GM12875 (cell line): ENCODE measurements at regions not wholly inside any gene's neighbourhood (a gene's known extent, or its start where the extent isn't known, plus 50 kb on each side); places are given as distances from the start of the nearest gene placed in this dataset.

Experiments
- H3K4me3 ChIP-seq: one replicate; pipeline ENCODE4 v1.5.1; 2011; ENCODE audit warnings: low read depth, low read length, control low read depth
- CTCF ChIP-seq: IDR thresholded peaks from 2 replicates; pipeline ENCODE4 v1.5.1; 2011; ENCODE audit warnings: low read depth, mild to moderate bottlenecking, control low read depth, inconsistent platforms, low read length, moderate library complexity, borderline replicate concordance; ENCODE audit not compliant: insufficient read depth

GRCh38 chr12:72189266-72189665 lies 82.9 kb upstream of the TRHDE start:
- no peak overlapping the region for H3K4me3 ChIP-seq
- no peak for TF ChIP-seq CTCF

GRCh38 chr12:72191761-72192160 lies 80.4 kb upstream of the TRHDE start:
- no peak overlapping the region for H3K4me3 ChIP-seq
- TF ChIP-seq CTCF, result no peak

GRCh38 chr12:72197790-72198189 lies 74.4 kb upstream of the TRHDE start:
- TF ChIP-seq CTCF, result no peak
- no peak overlapping the region for H3K4me3 ChIP-seq

- H3K4me3 ChIP-seq, result no peak overlapping the region
- no peak for TF ChIP-seq CTCF
These were observed 70.7 kb upstream of the TRHDE start for GRCh38 chr12:72201457-72201856.

- no peak for TF ChIP-seq CTCF
- H3K4me3 ChIP-seq, result no peak overlapping the region
These were observed 68.3 kb upstream of the TRHDE start for GRCh38 chr12:72203764-72204335.

GRCh38 chr12:72207079-72207478 lies 65.1 kb upstream of the TRHDE start:
- no peak for TF ChIP-seq CTCF
- H3K4me3 ChIP-seq, result no peak overlapping the region

GRCh38 chr12:72207486-72208409 lies 64.4 kb upstream of the TRHDE start:
- H3K4me3 ChIP-seq, result no peak overlapping the region
- TF ChIP-seq CTCF, result no peak
